H1 (cell line): ENCODE measurements at regions not wholly inside any gene's neighbourhood (a gene's known extent, or its start where the extent isn't known, plus 50 kb on each side); places are given as distances from the start of the nearest gene placed in this dataset.

Experiments
- CTBP2 ChIP-seq: IDR thresholded peaks from 2 replicates; pipeline ENCODE4 v1.7.0; 2011; ENCODE audit warnings: borderline replicate concordance, mild to moderate bottlenecking, moderate library complexity, mixed read lengths, low read length; ENCODE audit not compliant: insufficient read depth, insufficient read length
- SAP30 ChIP-seq: fragments of 300-600 bp; sonication (generic); IDR thresholded peaks from 2 replicates; pipeline ENCODE4 v1.7.1; 2012; ENCODE audit warnings: low read length, moderate library complexity, mild to moderate bottlenecking, inconsistent platforms; ENCODE audit not compliant: insufficient read depth, insufficient replicate concordance
- SP2 ChIP-seq: IDR thresholded peaks from 2 replicates; pipeline ENCODE4 v1.6.1; 2012; ENCODE audit warnings: mild to moderate bottlenecking, low read length, inconsistent platforms
- TAF7 ChIP-seq: optimal IDR thresholded peaks from 2 replicates; pipeline ENCODE3; 2011; ENCODE audit warnings: low read depth, mild to moderate bottlenecking, inconsistent platforms, low read length, moderate library complexity, borderline replicate concordance
- TF ChIP-seq, protein P1 (sequence below): IDR thresholded peaks from 2 replicates; pipeline ENCODE4 v1.6.1; 2011; ENCODE audit warnings: low read length, improper control_type of control experiment
- TF ChIP-seq, protein P2 (sequence below): IDR thresholded peaks from 2 replicates; pipeline ENCODE4 v1.6.1; 2012; ENCODE audit warnings: low read length, inconsistent platforms

DNA sequence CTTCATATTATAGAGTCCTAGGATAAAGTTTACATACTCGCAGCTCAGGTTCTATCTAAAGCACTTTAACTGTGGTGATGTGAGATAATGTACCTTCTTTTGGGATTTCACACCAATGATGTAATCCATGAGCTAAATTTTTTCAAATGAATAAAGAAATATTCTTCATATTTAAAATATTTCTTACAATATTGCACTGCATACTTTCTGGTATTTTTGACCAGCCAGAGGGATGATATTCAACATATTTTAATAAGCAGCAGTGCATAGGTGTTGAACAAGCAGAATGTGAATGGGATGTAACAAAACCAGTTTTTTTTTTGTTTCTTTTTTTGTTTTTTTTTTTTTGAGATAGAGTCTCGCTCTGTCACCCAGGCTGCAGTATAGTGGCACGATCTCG is 73.2 kb upstream of the TRIM24 start (continued):
- no peak for TF ChIP-seq SP2
- TF ChIP-seq TAF7: no peak
- TF ChIP-seq, protein P1, sequence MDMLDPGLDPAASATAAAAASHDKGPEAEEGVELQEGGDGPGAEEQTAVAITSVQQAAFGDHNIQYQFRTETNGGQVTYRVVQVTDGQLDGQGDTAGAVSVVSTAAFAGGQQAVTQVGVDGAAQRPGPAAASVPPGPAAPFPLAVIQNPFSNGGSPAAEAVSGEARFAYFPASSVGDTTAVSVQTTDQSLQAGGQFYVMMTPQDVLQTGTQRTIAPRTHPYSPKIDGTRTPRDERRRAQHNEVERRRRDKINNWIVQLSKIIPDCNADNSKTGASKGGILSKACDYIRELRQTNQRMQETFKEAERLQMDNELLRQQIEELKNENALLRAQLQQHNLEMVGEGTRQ: no peak
- TF ChIP-seq, protein P2, sequence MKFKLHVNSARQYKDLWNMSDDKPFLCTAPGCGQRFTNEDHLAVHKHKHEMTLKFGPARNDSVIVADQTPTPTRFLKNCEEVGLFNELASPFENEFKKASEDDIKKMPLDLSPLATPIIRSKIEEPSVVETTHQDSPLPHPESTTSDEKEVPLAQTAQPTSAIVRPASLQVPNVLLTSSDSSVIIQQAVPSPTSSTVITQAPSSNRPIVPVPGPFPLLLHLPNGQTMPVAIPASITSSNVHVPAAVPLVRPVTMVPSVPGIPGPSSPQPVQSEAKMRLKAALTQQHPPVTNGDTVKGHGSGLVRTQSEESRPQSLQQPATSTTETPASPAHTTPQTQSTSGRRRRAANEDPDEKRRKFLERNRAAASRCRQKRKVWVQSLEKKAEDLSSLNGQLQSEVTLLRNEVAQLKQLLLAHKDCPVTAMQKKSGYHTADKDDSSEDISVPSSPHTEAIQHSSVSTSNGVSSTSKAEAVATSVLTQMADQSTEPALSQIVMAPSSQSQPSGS: no peak
- TF ChIP-seq SAP30: no peak
- no peak for TF ChIP-seq CTBP2
- TF ChIP-seq, all 59 proteins: peak for 0
